ENCODE measurements at regions not wholly inside any gene's neighbourhood (a gene's known extent, or its start where the extent isn't known, plus 50 kb on each side); places are given as distances from the start of the nearest gene placed in this dataset.

DNA sequence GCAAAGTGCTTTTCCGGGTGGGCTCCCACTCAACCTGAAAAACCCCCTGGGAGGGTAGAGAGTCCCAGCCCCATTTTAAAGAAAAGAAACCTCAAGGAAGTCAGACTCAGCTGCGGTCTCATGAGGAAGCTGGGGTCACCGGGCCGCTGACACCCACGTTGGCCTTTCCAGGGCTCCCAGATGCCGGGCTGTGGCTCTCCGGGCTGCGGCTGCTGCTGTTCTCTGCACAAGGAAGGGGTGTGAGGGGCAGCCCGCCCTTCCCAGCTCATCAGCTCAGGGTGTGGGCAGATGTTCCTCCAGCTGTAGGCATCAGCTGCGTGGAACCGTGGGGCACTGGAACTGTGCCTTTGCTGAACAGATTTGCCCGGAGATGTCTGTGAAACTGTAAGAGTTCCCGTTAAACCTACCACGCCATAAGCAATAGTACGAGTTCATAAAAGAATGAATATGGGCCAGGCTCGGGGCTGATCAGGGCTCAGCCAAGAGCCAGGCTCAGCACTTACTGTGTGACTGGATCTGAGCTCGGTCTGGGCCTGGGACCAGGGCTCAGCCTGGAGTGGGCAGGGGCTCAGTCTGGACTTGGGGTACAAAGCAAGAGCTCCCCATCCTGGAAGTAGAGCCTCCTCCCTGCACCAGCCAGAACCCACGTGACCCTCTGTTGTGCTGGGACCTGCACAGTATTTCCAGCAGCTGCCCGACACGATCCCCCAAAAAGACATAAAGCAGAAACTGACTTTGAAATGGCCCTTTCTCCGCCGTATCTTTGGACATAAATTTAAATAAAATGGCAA, 130.2 kb upstream of the PPP1R26 start:
- TF ChIP-seq EZH2 (IDR thresholded peaks at IDR 0.05) (no peak), POLR2AphosphoS5 (IDR thresholded peaks at IDR 0.05; ENCODE audit: borderline replicate concordance, low read depth, low read length) (no peak)

Measured in SK-N-MC (cell line).